Activated CD4-positive, alpha-beta T cell treated with anti-CD3 and anti-CD28 coated beads, Interleukin-10, Interleukin-2, amounts not matched to agents 100 ng/mL and 50 ng/mL, durations not matched to agents 16 hours and 8 hours (primary cell): ENCODE measurements at regions not wholly inside any gene's neighbourhood (a gene's known extent, or its start where the extent isn't known, plus 50 kb on each side); places are given as distances from the start of the nearest gene placed in this dataset.

ENCODE experiments used
- DNase-seq: peaks from one replicate; pipeline ENCODE4 v3.0.0-alpha.2; 2020

GRCh38 chr20:48292806-48293205, 507.5 kb upstream of the SULF2 start:
- DNase-seq: no peak

GRCh38 chr20:48291896-48292295, 506.6 kb upstream of the SULF2 start:
- DNase-seq: no peak

DNA sequence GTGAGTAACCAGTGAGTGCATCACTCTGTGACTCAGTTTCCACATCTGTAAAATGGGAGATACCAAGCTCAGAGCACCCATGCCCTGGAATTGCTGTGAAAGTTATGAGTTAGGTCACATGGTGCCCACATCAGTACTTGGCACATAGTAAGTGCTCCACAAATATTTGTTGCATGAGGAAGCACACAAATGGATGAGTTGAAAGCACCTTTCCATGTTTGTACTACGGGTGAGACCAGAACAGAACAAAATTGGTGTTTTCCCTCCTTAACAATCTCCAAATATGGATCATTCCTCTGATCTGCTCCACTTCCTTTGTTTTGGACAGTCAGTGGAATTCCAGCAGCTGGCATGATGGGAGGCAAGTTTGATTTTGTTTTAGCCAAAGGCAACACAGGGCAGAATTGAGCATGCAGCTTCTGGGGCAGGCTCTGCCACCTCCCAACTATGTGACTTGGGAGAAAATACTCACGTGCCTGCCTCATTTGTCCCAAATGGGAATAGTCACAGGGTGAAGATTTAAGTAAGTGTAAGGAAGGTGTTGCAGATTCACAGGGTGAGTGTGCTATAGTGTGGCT, 503.7 kb upstream of the SULF2 start:
- DNase-seq: no peak

DNA sequence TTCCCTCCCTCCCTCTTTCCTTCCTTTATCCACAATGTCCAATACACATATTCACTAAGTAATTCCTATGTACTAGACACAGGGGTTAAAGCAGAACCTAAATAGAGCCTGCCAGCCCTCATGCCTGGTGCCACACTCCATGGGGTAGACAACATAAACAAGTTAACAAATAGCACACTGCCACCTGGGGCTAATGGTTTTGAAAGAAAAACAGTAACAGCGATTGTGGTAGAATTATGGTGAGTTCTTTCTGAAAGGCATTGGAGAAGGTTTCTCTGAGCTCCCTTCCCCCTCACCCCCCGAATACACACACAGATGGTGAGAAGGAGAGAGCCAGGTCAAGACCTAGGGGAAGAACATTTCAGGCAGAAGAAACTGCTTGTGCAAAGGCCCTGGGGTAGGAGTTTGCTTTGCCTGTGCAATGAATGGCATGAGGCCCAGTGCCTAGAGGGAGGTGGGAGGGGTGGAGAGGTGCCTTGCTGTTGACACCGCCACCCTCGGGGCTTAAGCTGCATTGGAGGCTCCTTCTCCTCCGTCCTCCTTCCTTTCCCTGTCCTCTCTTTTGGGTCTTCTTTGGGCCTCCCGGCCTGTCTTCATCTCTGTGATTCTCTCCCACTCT, 502.4 kb upstream of the SULF2 start:
- DNase-seq: no peak

GRCh38 chr20:48287021-48287494, 501.8 kb upstream of the SULF2 start:
- DNase-seq: no peak

GRCh38 chr20:48286601-48287000, 501.3 kb upstream of the SULF2 start:
- no peak for DNase-seq

DNA sequence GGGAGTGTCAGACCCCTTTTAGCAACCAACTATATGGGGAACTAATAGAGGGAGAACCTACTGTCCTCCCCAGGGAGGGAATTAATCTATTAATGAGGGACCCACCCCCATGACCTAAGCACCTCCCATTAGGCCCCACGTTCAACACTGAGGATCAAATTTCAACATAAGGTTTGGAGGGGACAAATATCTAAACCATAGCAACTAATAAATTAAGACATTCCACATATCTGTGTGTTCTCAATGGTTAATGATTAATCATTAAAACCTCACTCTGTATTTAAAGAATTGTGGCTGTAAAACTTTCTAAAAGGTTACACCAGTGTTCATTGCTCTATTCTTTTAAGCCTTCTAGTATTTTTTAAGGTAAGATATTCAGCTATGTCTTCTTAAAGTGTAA, 500.4 kb upstream of the SULF2 start:
- no peak for DNase-seq

DNA sequence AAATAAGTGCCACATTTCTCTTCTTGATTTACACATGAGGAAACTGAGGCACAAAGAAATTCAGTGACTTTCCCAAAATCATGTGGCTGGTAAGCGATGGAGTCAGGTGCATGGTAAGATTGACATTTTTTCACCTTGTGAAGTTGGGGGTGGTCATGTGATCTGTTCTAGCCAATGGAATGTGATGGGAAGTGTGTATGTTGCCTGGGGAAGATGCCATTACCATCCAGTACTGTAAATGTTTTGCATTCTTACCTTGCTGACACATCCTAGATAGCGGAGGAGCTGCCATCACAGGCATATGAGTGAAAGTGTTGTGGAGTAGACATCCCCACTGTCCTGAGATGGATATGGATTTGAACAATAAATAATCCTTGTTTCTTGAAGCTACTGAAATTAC, 499.6 kb upstream of the SULF2 start:
- no peak for DNase-seq

- DNase-seq: no peak
Observed at GRCh38 chr20:48284315-48284714, 499.0 kb upstream of the SULF2 start.

DNA sequence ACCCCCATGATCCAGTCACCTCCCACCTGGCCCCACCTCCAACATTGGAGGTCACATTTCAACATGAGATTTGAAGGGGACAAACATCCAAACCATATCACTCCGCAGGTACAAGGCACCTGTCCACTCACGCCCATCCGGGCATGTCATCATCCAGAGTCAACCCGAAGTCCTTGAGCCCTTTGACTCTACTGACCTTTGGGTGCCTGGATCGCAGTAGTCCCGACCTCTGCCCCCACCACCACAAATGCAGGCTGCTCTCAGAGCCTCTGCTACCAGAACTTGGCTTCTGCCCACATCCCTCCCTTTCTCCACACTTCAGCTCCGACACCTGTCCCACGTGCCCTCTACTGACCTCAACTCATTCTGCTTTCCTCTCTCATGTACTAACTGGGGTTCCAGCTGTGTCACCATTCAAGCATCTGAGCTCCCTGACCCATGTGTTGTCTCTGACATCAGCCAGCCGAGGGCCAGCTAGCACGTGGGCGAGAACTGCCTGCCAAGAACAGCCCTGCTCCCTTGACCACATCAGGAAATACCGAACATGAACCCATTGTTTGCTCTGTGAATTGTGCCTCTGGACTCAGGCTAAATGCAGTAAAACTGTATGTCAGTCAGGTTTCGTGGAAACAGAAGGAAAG, 498.3 kb upstream of the SULF2 start:
- DNase-seq: no peak

DNA sequence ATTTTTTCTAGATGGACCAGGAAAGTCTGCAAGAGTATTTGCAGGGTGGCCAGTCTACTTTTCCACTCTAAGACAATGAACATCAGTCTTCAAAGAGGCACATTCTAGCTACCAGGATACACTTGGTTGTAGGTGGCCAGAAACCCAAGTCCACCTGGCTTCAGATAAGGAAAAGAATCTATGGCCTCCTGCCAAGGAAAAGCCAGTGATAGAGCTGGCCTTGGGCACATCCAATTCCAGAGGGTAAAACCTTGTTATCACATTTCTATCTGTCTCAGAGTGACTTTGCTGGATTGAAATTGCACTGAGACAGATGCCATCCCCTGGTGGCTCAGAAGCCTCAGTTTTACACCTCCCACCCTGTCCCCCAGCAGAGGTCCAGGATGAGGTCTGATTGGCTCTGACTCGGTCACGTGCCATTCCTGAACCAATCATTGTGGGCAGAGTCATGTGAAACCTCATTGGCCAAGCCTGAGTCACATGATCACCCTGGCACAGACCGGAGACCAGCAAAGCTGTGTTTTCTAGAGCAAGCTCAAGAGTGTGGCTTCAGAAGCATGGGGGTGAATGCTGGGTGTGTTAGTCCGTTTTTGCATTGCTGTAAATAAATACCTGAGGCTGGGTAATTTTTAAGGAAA, 497.4 kb upstream of the SULF2 start:
- peak; percentile 2 for DNase-seq

DNA sequence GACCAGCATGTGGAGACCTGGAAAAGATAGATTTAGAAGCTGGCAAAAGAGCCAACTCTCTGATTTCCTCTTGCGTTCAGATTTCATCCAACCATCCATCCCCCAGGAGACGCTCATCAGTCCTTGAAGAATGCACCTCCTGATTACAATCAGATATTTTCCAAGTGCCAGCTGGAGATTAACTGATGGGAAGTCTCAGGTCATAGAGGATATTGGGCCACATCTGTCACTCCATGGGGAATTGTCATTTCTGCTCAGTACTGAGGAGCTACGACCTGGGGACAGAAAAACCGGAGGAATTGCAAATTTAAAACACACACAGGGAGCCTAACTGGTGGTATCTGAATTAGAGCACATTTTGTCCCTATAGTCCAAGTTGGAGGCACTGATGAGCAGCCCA, 496.2 kb upstream of the SULF2 start:
- DNase-seq: no peak

DNA sequence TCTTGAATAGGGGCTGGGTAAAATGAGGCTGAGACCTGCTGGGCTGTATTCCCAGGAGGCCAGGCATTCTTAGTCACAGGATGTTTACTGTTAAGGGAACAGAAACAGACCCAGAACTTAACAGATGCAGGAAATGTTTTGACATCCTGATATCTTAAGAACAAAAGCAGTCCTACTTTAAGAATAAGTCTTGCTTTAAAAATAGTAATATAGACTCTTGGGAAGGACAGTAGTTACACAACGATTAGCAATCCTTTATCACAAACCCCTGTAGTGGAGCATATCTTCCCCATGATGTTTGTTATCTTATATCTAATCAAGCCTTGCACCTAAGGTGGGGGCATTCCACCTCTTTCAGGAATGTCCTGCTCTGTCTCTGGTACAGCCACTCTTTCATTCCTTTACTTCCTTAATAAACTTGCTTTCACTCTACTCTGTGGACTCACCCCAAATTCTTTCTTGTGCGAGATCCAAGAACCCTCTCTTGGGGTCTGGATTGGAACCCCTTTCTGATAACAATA, 493.7 kb upstream of the SULF2 start:
- DNase-seq: no peak

DNA sequence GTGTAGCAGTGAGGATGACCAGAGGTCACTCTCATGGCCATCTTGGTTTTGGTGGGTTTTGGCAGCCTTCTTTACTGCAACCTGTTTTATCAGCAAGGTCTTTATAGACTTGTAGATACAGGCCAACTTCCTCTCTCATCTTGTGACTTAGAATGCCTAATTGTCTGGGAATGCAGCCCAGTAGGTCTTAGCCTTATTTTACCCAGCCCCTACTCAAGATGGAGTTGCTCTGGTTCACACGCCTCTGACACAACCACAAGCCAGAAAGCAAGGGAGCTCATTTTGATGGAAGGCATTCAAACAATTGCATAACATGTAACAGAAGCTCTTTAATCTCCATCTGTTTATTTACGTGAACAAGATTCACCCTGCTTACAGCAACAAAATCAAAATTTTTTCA, 492.0 kb upstream of the SULF2 start:
- no peak for DNase-seq

DNA sequence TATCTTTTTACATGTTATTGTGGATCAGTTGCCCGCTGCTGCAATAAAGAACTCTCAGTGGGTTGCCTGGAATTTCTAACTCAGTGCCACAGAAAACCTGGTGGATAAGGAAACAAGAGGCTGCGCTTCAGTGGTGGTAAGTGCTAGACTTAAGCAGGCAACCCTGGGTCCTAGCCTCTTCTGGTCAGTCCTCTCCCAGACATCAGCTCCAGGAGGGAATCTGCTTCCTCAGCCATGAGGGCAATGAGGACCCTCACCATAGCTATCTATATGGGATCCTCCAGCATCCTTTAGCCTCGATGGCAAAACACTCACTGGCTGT, 490.7 kb upstream of the SULF2 start:
- no peak for DNase-seq

GRCh38 chr20:48275286-48276020, 490.2 kb upstream of the SULF2 start:
- DNase-seq: no peak

- no peak for DNase-seq
Observed at GRCh38 chr20:48273843-48274242, 488.6 kb upstream of the SULF2 start.

GRCh38 chr20:48270885-48271284, 485.6 kb upstream of the SULF2 start:
- no peak for DNase-seq

DNA sequence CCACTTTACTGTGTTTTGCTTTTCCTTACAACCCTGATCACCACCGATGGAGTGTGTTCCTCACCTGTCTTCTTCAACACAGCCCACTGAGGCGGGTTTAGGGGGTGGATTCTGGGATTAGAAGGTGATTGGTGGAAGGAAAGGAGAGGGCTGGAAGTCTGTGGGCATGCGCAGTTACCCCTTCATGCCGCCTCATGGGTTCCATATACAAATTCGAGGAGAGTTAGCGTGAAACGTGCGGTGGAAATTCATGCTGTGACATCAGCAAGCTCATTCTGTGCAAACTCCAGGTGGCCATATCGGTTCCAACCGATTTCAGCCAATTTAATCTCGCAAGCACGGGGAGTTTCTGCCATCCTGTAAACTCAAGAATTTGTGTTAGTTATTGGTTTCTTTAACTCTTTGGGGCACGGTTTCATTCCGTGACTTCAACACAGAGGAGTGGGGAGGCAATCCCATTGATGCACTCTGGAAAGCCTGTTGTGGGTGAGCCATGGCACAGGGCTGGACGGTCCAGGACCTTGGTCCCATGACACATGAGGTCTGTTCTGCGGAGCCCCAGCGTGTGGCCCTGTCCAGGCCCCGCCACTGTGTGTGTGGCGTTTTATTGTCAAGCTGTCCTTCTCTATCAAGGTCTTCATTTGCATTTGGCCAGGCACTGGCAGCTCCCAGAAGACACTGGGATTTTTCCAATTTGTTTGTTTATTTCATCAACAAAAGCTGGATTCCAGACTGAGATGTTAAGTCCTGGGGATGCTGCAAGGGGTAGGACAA, 482.8 kb upstream of the SULF2 start:
- no peak for DNase-seq

DNA sequence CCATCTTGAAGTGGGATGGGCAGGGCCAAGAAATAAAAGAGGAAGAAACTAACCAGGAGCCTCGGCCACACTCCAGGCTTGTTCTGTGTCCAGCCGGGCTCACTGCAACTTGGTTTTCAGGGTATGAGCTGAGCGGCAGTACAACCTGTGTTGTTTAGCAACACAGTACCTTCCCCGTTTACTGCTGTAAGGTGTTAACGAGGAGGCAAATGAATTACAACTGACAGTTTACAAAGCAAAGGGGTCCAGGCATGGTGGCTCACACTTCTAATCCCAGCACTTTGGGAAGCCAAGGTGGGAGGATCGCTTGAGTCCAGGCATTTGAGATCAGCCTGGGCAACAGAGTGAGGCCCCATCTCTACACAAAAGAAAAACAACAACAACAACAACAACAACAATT, 481.3 kb upstream of the SULF2 start:
- no peak for DNase-seq

DNA sequence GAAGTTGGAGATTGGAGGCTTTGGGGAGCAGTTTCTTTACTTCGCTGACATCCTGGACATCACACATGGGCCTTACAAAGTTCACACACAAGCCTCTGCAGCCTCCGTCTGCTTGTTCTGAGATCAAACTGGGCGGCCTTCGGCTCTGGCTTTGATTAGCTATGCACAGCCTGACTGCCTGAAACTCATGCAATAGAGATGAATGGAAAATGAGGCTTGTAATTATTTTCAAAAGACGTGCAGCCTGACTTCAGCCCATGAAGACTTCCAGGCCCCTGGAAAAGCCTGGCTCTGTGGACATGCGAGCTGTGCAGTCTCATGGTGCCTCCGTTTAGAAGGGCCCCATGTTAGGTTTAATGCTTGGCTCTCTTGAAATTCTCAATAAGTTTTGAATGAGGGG, 480.5 kb upstream of the SULF2 start:
- no peak for DNase-seq

- DNase-seq: no peak
Observed at GRCh38 chr20:48262955-48263354, 477.7 kb upstream of the SULF2 start.

GRCh38 chr20:48262466-48262865, 477.2 kb upstream of the SULF2 start:
- DNase-seq: no peak
